Peyer's patch (tissue), 4 donors: ENCODE measurements at regions not wholly inside any gene's neighbourhood (a gene's known extent, or its start where the extent isn't known, plus 50 kb on each side); places are given as distances from the start of the nearest gene placed in this dataset.

Experiments used
- POLR2A ChIP-seq, 2 donors: fragments of 450-650 bp; IDR thresholded peaks; one replicate each; pipeline ENCODE4 v1.5.1; 2017; ENCODE audit warnings: antibody characterized with exemption in 2 of 2, mild to moderate bottlenecking in 2 of 2, moderate library complexity in 2 of 2
- TF ChIP-seq, protein P1 (sequence below), 6 experiments: fragments of 450-650 bp in 4 of 6; fragments of 200-600 bp in 2 of 6; sonication (generic) in 1 of 6; IDR thresholded peaks; one replicate each; pipeline ENCODE4 v1.5.1; 2017 to 2019; ENCODE audit warnings: antibody characterized with exemption in 6 of 6, mild to moderate bottlenecking in 3 of 6, moderate library complexity in 1 of 6

DNA sequence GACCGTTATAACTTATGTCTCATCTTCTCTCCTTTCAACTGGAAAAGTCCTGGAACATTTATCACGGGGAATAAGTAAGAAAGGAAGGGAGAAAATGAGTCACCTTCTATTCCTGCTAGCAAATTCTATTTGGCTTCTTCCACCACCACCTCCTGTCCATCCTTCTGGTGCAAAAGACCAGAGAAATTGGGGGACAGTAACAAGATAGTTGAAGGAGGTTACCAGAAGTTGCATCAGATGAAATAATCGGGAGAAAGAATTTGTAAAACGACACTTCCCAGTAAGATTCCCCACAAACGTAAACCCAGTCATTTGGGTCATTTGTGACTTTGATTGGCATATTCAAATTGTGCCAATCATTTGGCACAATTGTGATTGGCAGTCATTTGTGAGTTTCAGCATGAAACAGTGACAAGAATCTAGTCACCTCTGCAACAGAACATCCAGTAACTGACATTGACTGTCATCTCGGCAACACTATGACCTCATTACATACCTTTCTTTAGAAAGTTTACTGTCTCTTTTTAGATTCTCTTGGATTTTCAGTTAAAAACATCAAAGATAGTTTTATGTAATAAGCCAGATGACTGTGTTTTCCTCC is 51.3 kb upstream of the PIK3CG start:
- TF ChIP-seq, protein P1, sequence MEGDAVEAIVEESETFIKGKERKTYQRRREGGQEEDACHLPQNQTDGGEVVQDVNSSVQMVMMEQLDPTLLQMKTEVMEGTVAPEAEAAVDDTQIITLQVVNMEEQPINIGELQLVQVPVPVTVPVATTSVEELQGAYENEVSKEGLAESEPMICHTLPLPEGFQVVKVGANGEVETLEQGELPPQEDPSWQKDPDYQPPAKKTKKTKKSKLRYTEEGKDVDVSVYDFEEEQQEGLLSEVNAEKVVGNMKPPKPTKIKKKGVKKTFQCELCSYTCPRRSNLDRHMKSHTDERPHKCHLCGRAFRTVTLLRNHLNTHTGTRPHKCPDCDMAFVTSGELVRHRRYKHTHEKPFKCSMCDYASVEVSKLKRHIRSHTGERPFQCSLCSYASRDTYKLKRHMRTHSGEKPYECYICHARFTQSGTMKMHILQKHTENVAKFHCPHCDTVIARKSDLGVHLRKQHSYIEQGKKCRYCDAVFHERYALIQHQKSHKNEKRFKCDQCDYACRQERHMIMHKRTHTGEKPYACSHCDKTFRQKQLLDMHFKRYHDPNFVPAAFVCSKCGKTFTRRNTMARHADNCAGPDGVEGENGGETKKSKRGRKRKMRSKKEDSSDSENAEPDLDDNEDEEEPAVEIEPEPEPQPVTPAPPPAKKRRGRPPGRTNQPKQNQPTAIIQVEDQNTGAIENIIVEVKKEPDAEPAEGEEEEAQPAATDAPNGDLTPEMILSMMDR (IDR thresholded peaks at IDR 0.05): no peak
- TF ChIP-seq POLR2A (IDR thresholded peaks at IDR 0.05): no peak
